OCI-LY1 (cell line): ENCODE measurements at regions not wholly inside any gene's neighbourhood (a gene's known extent, or its start where the extent isn't known, plus 50 kb on each side); places are given as distances from the start of the nearest gene placed in this dataset.

ENCODE experiments used
- H2AFZ ChIP-seq: fragments of 200-600 bp; sonication (generic), shearing (Covaris generic); 2 replicates; pipeline ENCODE4 v1.6.0; 2014; ENCODE audit warnings: antibody characterized with exemption, mild to moderate bottlenecking, low read length
- H3F3A ChIP-seq: fragments of 200-600 bp; sonication (generic), shearing (Covaris generic); 2 replicates; pipeline ENCODE4 v1.6.0; 2014; ENCODE audit warnings: mild to moderate bottlenecking, antibody characterized with exemption, low read length, moderate library complexity; ENCODE audit not compliant: insufficient read depth
- H3K27ac ChIP-seq: fragments of 200-600 bp; sonication (generic); 2 replicates; pipeline ENCODE4 v1.5.1; 2014; ENCODE audit warnings: low read length, mixed run types, mild to moderate bottlenecking, low read depth; ENCODE audit not compliant: poor library complexity, severe bottlenecking
- H3K27me3 ChIP-seq: fragments of 200-600 bp; sonication (generic); 2 replicates; pipeline ENCODE4 v1.6.0; 2014; ENCODE audit warnings: antibody characterized with exemption, mild to moderate bottlenecking, low read length, moderate library complexity; ENCODE audit not compliant: insufficient read depth
- H3K36me3 ChIP-seq: fragments of 200-600 bp; sonication (generic); 2 replicates; pipeline ENCODE4 v1.6.1; 2014; ENCODE audit warnings: mild to moderate bottlenecking, antibody characterized with exemption, low read length, moderate library complexity, mixed read lengths; ENCODE audit not compliant: insufficient read depth
- H3K4me1 ChIP-seq: fragments of 200-600 bp; sonication (generic); 2 replicates; pipeline ENCODE4 v1.5.1; 2014; ENCODE audit warnings: mild to moderate bottlenecking, low read length, moderate library complexity; ENCODE audit not compliant: insufficient read depth, severe bottlenecking
- H3K4me2 ChIP-seq: fragments of 200-600 bp; sonication (generic), shearing (Covaris generic); 2 replicates; pipeline ENCODE4 v1.6.1; 2014; ENCODE audit warnings: low read length
- H3K4me3 ChIP-seq: fragments of 200-600 bp; sonication (generic); 2 replicates; pipeline ENCODE4 v1.5.1; 2014; ENCODE audit warnings: low read length, low read depth, mild to moderate bottlenecking, mixed read lengths; ENCODE audit not compliant: poor library complexity, severe bottlenecking
- H3K79me2 ChIP-seq: fragments of 200-600 bp; shearing (Covaris generic); 2 replicates; pipeline ENCODE4 v1.6.1; 2016; ENCODE audit warnings: mixed run types, low read length, mixed read lengths; ENCODE audit not compliant: insufficient read depth
- H3K9ac ChIP-seq: fragments of 200-600 bp; sonication (generic), shearing (Covaris generic); 2 replicates; pipeline ENCODE4 v1.6.1; 2014; ENCODE audit warnings: mild to moderate bottlenecking, low read length, mixed read lengths
- H3K9me2 ChIP-seq: fragments of 200-600 bp; sonication (generic), shearing (Covaris generic); 2 replicates; pipeline ENCODE4 v1.6.1; 2014; ENCODE audit warnings: low read depth, mild to moderate bottlenecking, low read length, mixed read lengths
- H3K9me3 ChIP-seq: fragments of 200-600 bp; shearing (Covaris generic); 2 replicates; pipeline ENCODE4 v1.6.1; 2014; ENCODE audit warnings: low read length, mixed read lengths
- H4K20me1 ChIP-seq: fragments of 200-600 bp; sonication (generic), shearing (Covaris generic); 2 replicates; pipeline ENCODE4 v1.6.0; 2016; ENCODE audit warnings: mild to moderate bottlenecking, low read length; ENCODE audit not compliant: insufficient read depth
- CTCF ChIP-seq: fragments of 200-600 bp; sonication (generic), shearing (Covaris generic); IDR thresholded peaks from 2 replicates; pipeline ENCODE4 v1.5.1; 2017; ENCODE audit warnings: mild to moderate bottlenecking, antibody characterized with exemption, low read length, moderate library complexity, mixed read lengths
- EZH2 ChIP-seq: fragments of 200-600 bp; sonication (generic), shearing (Covaris generic); IDR thresholded peaks from 2 replicates; pipeline ENCODE4 v1.8.0; 2017; ENCODE audit warnings: borderline replicate concordance, mixed run types, mild to moderate bottlenecking, antibody characterized with exemption, low read length, moderate library complexity, mixed read lengths

DNA sequence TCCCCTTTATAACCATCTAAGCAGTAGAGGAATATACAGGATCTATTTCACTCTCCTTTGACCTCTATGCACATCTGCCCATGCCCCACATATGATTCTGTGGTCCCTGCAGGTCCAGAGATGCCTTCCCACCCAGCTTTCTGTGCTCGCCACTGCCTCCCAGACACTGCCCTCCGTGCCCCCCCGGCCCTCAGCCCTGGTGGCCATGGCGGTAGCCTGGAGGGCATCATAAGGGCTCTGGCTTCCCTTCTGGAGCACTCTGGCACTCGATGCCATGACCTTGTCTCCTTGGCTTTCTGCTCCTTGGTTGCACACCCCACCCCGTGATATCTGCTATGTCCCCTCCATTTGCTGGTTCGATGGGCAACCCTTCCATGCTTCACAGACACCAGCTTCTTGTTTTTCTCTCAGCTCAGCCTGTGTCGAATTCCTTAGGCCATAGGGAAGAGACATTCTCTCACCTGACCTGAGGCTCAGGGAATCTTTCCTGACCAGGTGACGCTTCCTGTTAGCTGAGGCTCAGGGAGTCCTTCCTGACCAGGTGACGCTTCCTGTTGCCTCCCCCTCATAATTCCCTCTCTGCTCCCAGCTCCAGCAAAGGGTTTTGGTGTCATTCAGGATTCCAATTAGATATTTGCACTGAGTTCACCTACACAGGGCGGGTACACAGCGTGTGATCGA, 100.4 kb upstream of the GLI3 start:
- H3K27me3 ChIP-seq = no peaks in the 10 kb centered on the region
- peaks cover 4% of the 10 kb centered on the region for H3K4me1 ChIP-seq
- H2AFZ ChIP-seq = no peak overlapping the region
- no peaks in the 10 kb centered on the region for H3K9me3 ChIP-seq
- TF ChIP-seq EZH2 = no peak
- no peak for TF ChIP-seq CTCF
- H3K4me3 ChIP-seq = no peak overlapping the region
- H3K79me2 ChIP-seq = no peaks in the 10 kb centered on the region
- no peaks in the 10 kb centered on the region for H3K36me3 ChIP-seq
- H3F3A ChIP-seq = no peaks in the 10 kb centered on the region
- no peak overlapping the region for H3K4me2 ChIP-seq
- no peaks in the 10 kb centered on the region for H3K9me2 ChIP-seq
- H3K9ac ChIP-seq = no peak overlapping the region
- no peak overlapping the region for H3K27ac ChIP-seq
- H4K20me1 ChIP-seq = no peaks in the 10 kb centered on the region

DNA sequence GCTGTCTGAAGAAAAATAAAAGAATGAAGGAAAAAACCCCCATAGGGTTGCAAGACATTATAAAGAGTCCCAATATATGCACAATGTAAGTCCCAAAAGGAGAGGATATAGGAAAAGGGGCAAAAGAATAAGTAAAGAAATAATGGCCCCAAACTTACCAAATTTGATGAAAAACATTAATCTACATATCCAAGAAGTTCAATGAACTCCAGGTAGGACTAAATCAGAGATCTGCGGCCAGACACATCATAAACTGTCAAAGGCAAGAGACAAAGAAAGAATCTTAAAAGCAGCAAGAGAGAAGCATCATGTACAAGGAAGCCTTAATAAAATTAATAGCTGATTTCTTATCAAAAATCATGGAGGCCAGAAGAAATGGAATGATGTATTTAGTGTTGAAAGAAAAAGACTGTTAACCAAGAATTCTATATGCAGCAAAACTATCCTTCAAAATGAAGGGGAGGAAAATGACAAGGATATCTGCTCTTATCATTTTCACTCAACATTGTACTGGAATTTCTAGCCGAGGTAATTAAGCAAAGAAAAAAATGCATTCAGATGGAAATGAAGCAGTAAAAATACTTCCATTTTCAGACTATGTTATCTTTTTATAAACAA, 95.7 kb upstream of the GLI3 start:
- no peaks in the 10 kb centered on the region for H3K9me3 ChIP-seq
- no peaks in the 10 kb centered on the region for H3K9me2 ChIP-seq
- no peak overlapping the region for H3K27ac ChIP-seq
- H3K79me2 ChIP-seq = no peaks in the 10 kb centered on the region
- H3K4me2 ChIP-seq = no peak overlapping the region
- no peak overlapping the region for H3K9ac ChIP-seq
- no peak for TF ChIP-seq EZH2
- no peak for TF ChIP-seq CTCF
- H3K4me3 ChIP-seq = no peak overlapping the region
- no peaks in the 10 kb centered on the region for H3K27me3 ChIP-seq
- H3F3A ChIP-seq = no peaks in the 10 kb centered on the region
- no peaks in the 10 kb centered on the region for H3K4me1 ChIP-seq
- H2AFZ ChIP-seq = no peak overlapping the region
- H3K36me3 ChIP-seq = no peaks in the 10 kb centered on the region
- no peaks in the 10 kb centered on the region for H4K20me1 ChIP-seq

GRCh38 chr7:42319631-42320030, 82.6 kb upstream of the GLI3 start:
- Histone ChIP-seq H3K9ac (no peak overlapping the region), H3K79me2 (no peaks in the 10 kb centered on the region), H4K20me1 (no peaks in the 10 kb centered on the region), H3K4me3 (no peak overlapping the region), H3K9me3 (no peaks in the 10 kb centered on the region), H3K9me2 (no peaks in the 10 kb centered on the region), H3F3A (no peaks in the 10 kb centered on the region), H3K36me3 (no peaks in the 10 kb centered on the region), H3K4me1 (peaks cover 19% of the 10 kb centered on the region), H3K27ac (no peak overlapping the region), H3K4me2 (no peak overlapping the region), H3K27me3 (no peaks in the 10 kb centered on the region), H2AFZ (no peak overlapping the region)
- TF ChIP-seq EZH2 (no peak), CTCF (no peak)
